OCI-LY3 (cell line): ENCODE measurements at regions not wholly inside any gene's neighbourhood (a gene's known extent, or its start where the extent isn't known, plus 50 kb on each side); places are given as distances from the start of the nearest gene placed in this dataset.

Experiments
- H2AFZ ChIP-seq: fragments of 200-600, 300-600 bp; shearing (Covaris generic); 2 replicates; pipeline ENCODE4 v1.6.0; 2014; ENCODE audit warnings: antibody characterized with exemption, low read depth, low read length
- H3K27ac ChIP-seq: fragments of 200-600, 300-600 bp; sonication (generic); 2 replicates; pipeline ENCODE4 v1.5.1; 2014; ENCODE audit warnings: mild to moderate bottlenecking, low read length, moderate library complexity, mixed read lengths
- H3K27me3 ChIP-seq: fragments of 200-600, 300-600 bp; sonication (generic); 2 replicates; pipeline ENCODE4 v1.6.1; 2014; ENCODE audit warnings: low read depth, low read length, mixed read lengths
- H3K36me3 ChIP-seq: fragments of 200-600, 300-600 bp; sonication (generic); replicated peaks from 2 replicates; pipeline ENCODE3; 2014; ENCODE audit warnings: low read depth, low read length, mixed read lengths
- H3K4me1 ChIP-seq: fragments of 300-600, 200-600 bp; sonication (generic); 2 replicates; pipeline ENCODE4 v1.6.1; 2014; ENCODE audit warnings: low read length, mixed read lengths
- H3K4me2 ChIP-seq: fragments of 200-600, 300-600 bp; sonication (generic); 2 replicates; pipeline ENCODE4 v1.6.1; 2014; ENCODE audit warnings: low read length, mixed read lengths
- H3K4me3 ChIP-seq: fragments of 300-600, 200-600 bp; sonication (generic); 2 replicates; pipeline ENCODE4 v1.5.1; 2014; ENCODE audit warnings: antibody characterized with exemption, mild to moderate bottlenecking, low read length, moderate library complexity
- H3K79me2 ChIP-seq: fragments of 300-600, 200-600 bp; shearing (Covaris generic); 2 replicates; pipeline ENCODE4 v1.6.1; 2014; ENCODE audit warnings: mild to moderate bottlenecking, low read length, mixed read lengths
- H3K9ac ChIP-seq: fragments of 300-600, 200-600 bp; shearing (Covaris generic); 2 replicates; pipeline ENCODE4 v1.6.0; 2014; ENCODE audit warnings: mild to moderate bottlenecking, low read length, moderate library complexity
- H3K9me3 ChIP-seq: fragments of 200-600, 300-600 bp; shearing (Covaris generic); 2 replicates; pipeline ENCODE4 v1.6.1; 2014; ENCODE audit warnings: low read length, mixed read lengths; ENCODE audit not compliant: insufficient read depth
- H4K20me1 ChIP-seq: fragments of 200-600, 300-600 bp; sonication (generic); 2 replicates; pipeline ENCODE4 v1.6.1; 2016; ENCODE audit warnings: low read length, mixed read lengths; ENCODE audit not compliant: insufficient read depth
- EZH2phosphoT487 ChIP-seq: fragments of 200-600 bp; shearing (Covaris generic); IDR thresholded peaks from 2 replicates; pipeline ENCODE4 v1.6.1; 2018; ENCODE audit warnings: antibody characterized with exemption, mixed run types, low read depth
- TF ChIP-seq, protein P1 (sequence below): fragments of 200-600, 300-600 bp; sonication (generic); IDR thresholded peaks from 2 replicates; pipeline ENCODE4 v1.5.1; 2014; ENCODE audit warnings: antibody characterized with exemption, low read length, low read depth

DNA sequence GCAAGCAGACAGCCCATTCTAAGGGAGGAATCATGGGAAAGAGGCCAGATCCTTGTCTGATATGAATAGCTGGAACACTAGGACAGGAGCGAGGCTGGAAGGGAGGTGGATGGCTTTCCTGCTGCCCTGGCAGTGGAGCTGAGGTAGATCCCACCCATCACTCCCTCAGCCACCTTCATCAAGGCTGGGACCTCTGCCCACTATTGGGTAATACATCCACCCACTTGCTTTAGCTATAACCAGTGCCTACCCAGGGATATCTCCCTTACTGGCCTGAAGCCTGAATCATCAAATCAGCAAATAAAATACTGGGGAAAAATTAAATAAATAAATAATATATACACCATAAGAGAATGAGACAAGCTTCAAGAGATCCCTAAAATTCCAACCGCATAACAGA lies 183.2 kb upstream of the KYNU start:
- TF ChIP-seq, protein P1, sequence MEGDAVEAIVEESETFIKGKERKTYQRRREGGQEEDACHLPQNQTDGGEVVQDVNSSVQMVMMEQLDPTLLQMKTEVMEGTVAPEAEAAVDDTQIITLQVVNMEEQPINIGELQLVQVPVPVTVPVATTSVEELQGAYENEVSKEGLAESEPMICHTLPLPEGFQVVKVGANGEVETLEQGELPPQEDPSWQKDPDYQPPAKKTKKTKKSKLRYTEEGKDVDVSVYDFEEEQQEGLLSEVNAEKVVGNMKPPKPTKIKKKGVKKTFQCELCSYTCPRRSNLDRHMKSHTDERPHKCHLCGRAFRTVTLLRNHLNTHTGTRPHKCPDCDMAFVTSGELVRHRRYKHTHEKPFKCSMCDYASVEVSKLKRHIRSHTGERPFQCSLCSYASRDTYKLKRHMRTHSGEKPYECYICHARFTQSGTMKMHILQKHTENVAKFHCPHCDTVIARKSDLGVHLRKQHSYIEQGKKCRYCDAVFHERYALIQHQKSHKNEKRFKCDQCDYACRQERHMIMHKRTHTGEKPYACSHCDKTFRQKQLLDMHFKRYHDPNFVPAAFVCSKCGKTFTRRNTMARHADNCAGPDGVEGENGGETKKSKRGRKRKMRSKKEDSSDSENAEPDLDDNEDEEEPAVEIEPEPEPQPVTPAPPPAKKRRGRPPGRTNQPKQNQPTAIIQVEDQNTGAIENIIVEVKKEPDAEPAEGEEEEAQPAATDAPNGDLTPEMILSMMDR = no peak
- Histone ChIP-seq H3K9me3 (no peaks in the 10 kb centered on the region), H4K20me1 (no peaks in the 10 kb centered on the region)

DNA sequence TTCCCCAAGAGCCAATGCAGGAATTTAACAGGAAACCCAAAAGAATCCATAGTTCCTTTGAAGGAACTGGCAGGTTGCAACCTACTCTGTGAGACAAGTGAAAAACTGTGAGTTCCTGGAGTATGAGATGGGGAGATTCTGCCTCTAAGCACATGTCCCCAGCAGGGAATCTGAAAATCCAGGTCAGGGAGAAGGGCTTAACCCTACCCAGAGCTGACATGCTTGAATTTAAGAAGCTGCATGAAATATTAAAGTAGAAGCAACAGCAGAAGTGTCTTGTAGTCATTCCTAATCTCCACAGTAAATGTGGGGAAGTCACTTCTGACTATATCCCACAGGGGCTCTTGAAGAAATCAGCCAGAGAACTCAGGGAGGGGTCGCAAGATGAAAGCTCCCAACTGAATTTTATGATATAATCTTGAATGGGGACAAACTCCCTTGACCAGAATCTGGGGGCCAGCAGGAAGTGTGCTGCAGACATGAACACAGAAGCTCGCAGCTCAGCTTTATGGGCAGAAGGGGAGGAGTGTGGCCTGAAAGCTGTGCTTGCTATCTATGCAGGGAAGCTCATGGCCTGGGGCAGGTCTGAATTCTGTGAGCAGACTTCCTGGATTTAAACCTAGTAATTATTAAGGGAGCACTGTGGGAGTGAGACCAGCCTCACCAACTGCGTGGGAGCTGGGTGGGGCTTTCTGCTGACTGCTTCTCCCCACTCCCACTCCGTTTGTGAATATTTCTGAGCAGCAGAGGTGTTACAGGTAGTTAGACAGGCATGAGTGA lies 184.1 kb upstream of the KYNU start:
- TF ChIP-seq EZH2phosphoT487 = no peak
- TF ChIP-seq, protein P1 = no peak
- Histone ChIP-seq H3K79me2 (no peaks in the 10 kb centered on the region), H4K20me1 (no peaks in the 10 kb centered on the region), H3K4me3 (no peak overlapping the region), H3K4me1 (no peaks in the 10 kb centered on the region), H3K36me3 (no peaks in the 10 kb centered on the region), H2AFZ (peak overlapping the region; percentile 52; the same call in 1 of the 2 replicates), H3K9ac (no peak overlapping the region), H3K4me2 (no peak overlapping the region), H3K27ac (no peak overlapping the region), H3K27me3 (no peaks in the 10 kb centered on the region), H3K9me3 (no peaks in the 10 kb centered on the region)

More for the DNA sequence above, 183.2 kb upstream of the KYNU start:
- Histone ChIP-seq H3K4me1 (no peaks in the 10 kb centered on the region), H3K4me2 (no peak overlapping the region), H3K79me2 (no peaks in the 10 kb centered on the region), H3K27ac (no peak overlapping the region), H3K36me3 (no peaks in the 10 kb centered on the region), H3K9ac (no peak overlapping the region), H2AFZ (no peak overlapping the region), H3K4me3 (no peak overlapping the region), H3K27me3 (no peaks in the 10 kb centered on the region)

DNA sequence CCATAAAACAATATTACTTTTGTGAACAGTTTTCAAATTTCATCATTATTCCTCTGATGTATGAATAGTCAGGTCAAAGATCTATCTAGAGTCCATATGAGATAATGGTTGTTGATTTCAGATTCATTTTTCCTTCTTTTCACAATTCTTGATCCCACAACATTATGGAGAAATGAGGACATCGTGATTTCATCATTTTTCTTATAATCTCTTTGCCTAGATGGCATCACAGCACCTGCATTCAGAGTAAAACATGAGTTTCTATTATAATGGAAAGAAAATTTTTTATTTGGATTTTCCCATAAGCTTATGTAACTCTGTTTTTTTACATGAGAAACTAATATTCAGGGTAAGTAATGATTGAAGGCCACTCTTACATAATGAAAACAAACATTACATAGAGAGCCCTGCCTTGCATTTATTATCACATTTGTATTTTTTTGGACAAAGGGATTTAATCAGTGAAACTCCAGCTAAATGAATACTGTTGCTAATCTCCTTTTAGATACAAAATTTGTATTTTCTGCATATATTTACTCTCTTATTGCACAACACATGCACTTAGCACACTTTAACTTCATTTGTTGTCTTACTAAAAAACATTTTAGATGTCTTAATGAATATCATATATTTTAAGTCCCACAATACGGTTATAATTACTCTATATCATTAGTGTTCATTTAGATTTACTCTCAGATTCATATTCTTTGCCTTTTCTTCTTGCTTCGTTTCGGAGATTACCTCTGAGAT lies 188.4 kb upstream of the KYNU start:
- H4K20me1 ChIP-seq = no peaks in the 10 kb centered on the region
- no peak overlapping the region for H3K4me2 ChIP-seq
- H3K79me2 ChIP-seq = no peaks in the 10 kb centered on the region
- H3K36me3 ChIP-seq = no peaks in the 10 kb centered on the region
- TF ChIP-seq EZH2phosphoT487 = no peak
- TF ChIP-seq, protein P1 = no peak
- no peaks in the 10 kb centered on the region for H3K9me3 ChIP-seq
- no peak overlapping the region for H3K9ac ChIP-seq
- H3K27me3 ChIP-seq = no peaks in the 10 kb centered on the region
- no peak overlapping the region for H3K4me3 ChIP-seq
- H3K27ac ChIP-seq = no peak overlapping the region
- no peak overlapping the region for H2AFZ ChIP-seq
- H3K4me1 ChIP-seq = no peaks in the 10 kb centered on the region

DNA sequence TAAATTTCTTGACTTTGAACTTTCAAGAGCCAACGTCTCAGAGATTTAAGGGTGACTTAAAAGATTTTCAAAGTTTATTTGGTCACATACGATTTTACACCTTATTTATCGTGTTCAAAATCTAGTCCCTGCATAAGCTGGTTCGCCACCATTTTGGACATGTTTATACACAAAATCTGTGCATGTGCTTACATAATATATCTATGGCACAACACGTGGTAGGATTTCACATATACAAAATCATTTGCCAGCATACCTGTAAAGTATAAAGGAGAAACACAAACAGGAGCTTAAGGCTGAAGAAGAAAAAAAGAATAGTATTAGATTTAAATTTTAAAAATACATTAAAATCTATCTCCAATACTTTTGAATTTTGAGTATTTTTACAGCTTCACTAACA lies 190.0 kb upstream of the KYNU start:
- no peaks in the 10 kb centered on the region for H3K4me1 ChIP-seq
- H2AFZ ChIP-seq = no peak overlapping the region
- no peaks in the 10 kb centered on the region for H3K9me3 ChIP-seq
- H4K20me1 ChIP-seq = no peaks in the 10 kb centered on the region
- no peak for TF ChIP-seq EZH2phosphoT487
- TF ChIP-seq, protein P1 = no peak
- H3K4me2 ChIP-seq = no peak overlapping the region
- no peaks in the 10 kb centered on the region for H3K27me3 ChIP-seq
- no peak overlapping the region for H3K9ac ChIP-seq
- H3K4me3 ChIP-seq = no peak overlapping the region
- H3K27ac ChIP-seq = no peak overlapping the region
- no peaks in the 10 kb centered on the region for H3K36me3 ChIP-seq
- no peaks in the 10 kb centered on the region for H3K79me2 ChIP-seq
